MM.1S (cell line): ENCODE measurements at regions not wholly inside any gene's neighbourhood (a gene's known extent, or its start where the extent isn't known, plus 50 kb on each side); places are given as distances from the start of the nearest gene placed in this dataset.

Source experiments
- DNase-seq: peaks from one replicate; pipeline ENCODE4 v3.0.0-alpha.2; 2015
- H2AFZ ChIP-seq: fragments of 300-600 bp; sonication (generic); 2 replicates; pipeline ENCODE4 v1.6.0; 2016; ENCODE audit warnings: antibody characterized with exemption, low read length
- H3F3A ChIP-seq: fragments of 300-600 bp; sonication (generic); 2 replicates; pipeline ENCODE4 v1.6.1; 2016; ENCODE audit warnings: mild to moderate bottlenecking, antibody characterized with exemption, low read length, moderate library complexity, mixed read lengths; ENCODE audit not compliant: insufficient read depth
- H3K27ac ChIP-seq: fragments of 300-600 bp; sonication (generic); 2 replicates; pipeline ENCODE4 v1.5.1; 2016; ENCODE audit warnings: mild to moderate bottlenecking, low read length
- H3K27me3 ChIP-seq: fragments of 300-600 bp; sonication (generic); replicated peaks from 2 replicates; pipeline ENCODE4 v1.6.0; 2016; ENCODE audit warnings: low read length; ENCODE audit not compliant: insufficient read depth
- H3K36me3 ChIP-seq: fragments of 300-600 bp; sonication (generic); replicated peaks from 2 replicates; pipeline ENCODE4 v1.6.1; 2016; ENCODE audit warnings: mild to moderate bottlenecking, low read length, mixed read lengths; ENCODE audit not compliant: insufficient read depth
- H3K4me1 ChIP-seq: fragments of 300-600 bp; sonication (generic); 2 replicates; pipeline ENCODE4 v1.6.1; 2016; ENCODE audit warnings: low read length, mixed read lengths
- H3K4me2 ChIP-seq: fragments of 300-600 bp; sonication (generic); 2 replicates; pipeline ENCODE4 v1.6.0; 2016; ENCODE audit warnings: low read depth, low read length
- H3K4me3 ChIP-seq: fragments of 300-600 bp; sonication (generic); 2 replicates; pipeline ENCODE4 v1.5.1; 2016; ENCODE audit warnings: low read length, mixed read lengths
- H3K79me2 ChIP-seq: fragments of 300-600 bp; sonication (generic); 2 replicates; pipeline ENCODE4 v1.6.1; 2016; ENCODE audit warnings: mixed run types, low read length, mixed read lengths
- H3K9ac ChIP-seq: fragments of 300-600 bp; sonication (generic); 2 replicates; pipeline ENCODE4 v1.6.1; 2016; ENCODE audit warnings: low read length, mixed read lengths
- H3K9me2 ChIP-seq: fragments of 300-600 bp; sonication (generic); replicated peaks from 2 replicates; pipeline ENCODE4 v1.6.1; 2016; ENCODE audit warnings: mild to moderate bottlenecking, low read length, mixed read lengths; ENCODE audit not compliant: insufficient read depth
- H3K9me3 ChIP-seq: fragments of 300-600 bp; sonication (generic); replicated peaks from 2 replicates; pipeline ENCODE4 v1.6.1; 2016; ENCODE audit warnings: mild to moderate bottlenecking, low read length, mixed read lengths; ENCODE audit not compliant: insufficient read depth
- H4K20me1 ChIP-seq: fragments of 300-600 bp; sonication (generic); 2 replicates; pipeline ENCODE4 v1.6.1; 2016; ENCODE audit warnings: mild to moderate bottlenecking, low read length, moderate library complexity, mixed read lengths; ENCODE audit not compliant: insufficient read depth
- EZH2 ChIP-seq: fragments of 300-600 bp; sonication (generic); optimal IDR thresholded peaks from 2 replicates; pipeline ENCODE3; 2017; ENCODE audit warnings: low read depth, mild to moderate bottlenecking, antibody characterized with exemption, low read length, mixed read lengths
- EZH2phosphoT487 ChIP-seq: fragments of 300-600 bp; sonication (generic); IDR thresholded peaks from 2 replicates; pipeline ENCODE4 v1.6.1; 2018; ENCODE audit warnings: antibody characterized with exemption, low read length
- TF ChIP-seq, protein P1 (sequence below): fragments of 300-600 bp; sonication (generic); IDR thresholded peaks from 2 replicates; pipeline ENCODE4 v1.5.1; 2016; ENCODE audit warnings: antibody characterized with exemption, low read length, mixed read lengths

DNA sequence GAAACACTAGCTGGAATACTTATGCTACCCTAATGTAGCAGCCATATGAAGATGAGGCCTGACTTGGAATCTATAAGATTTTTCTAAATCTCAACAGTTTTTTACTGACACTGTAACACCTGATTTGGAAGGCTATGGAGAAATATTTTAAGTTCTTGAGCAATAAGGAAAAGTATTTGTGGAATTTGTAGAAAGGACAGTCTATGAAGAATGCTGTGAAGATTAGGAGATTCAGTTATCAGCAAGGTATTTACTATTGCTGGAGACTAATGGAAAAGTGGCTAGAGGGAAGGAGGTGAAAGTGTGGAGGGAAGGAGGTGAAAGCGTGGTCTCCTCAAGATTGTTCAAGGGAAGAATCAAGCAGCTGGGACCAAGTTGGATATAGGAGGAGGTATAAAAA is 190.0 kb upstream of the EMCN start:
- Histone ChIP-seq H3K27me3 (no peaks in the 10 kb centered on the region), H4K20me1 (no peaks in the 10 kb centered on the region), H3K9ac (no peak overlapping the region), H3K4me3 (no peak overlapping the region), H3K79me2 (no peaks in the 10 kb centered on the region), H3K9me3 (no peaks in the 10 kb centered on the region), H3F3A (no peaks in the 10 kb centered on the region), H3K4me1 (no peaks in the 10 kb centered on the region), H3K27ac (no peak overlapping the region), H2AFZ (no peak overlapping the region), H3K9me2 (no peaks in the 10 kb centered on the region), H3K36me3 (no peaks in the 10 kb centered on the region), H3K4me2 (no peak overlapping the region)
- DNase-seq = no peak
- TF ChIP-seq EZH2 = no peak
- no peak for TF ChIP-seq EZH2phosphoT487

DNA sequence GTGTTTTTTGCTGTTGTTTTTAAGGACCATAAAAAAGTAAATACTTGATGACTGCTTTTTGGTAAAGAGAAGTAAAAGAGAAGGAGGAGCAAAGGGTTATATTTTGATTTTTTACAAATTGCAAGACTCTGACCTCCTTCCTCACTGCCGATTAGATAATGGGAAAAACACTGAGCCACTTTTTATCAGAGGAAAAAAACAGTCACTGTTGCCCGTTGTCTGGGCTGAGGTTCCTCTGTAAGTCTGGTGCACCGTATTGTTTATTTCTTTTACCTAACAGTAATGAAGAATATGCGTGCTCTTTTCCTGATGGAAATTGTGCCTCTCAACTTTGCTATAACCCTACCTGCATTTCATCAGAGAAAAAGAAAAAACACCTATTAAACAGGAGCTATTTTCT is 178.7 kb upstream of the EMCN start:
- Histone ChIP-seq H3K36me3 (no peaks in the 10 kb centered on the region), H3K9ac (no peak overlapping the region), H2AFZ (no peak overlapping the region), H3K4me1 (no peaks in the 10 kb centered on the region), H3K9me3 (no peaks in the 10 kb centered on the region; the same call in 1 of the 2 replicates), H3K27ac (no peak overlapping the region), H3F3A (no peaks in the 10 kb centered on the region), H3K27me3 (no peaks in the 10 kb centered on the region), H3K79me2 (no peaks in the 10 kb centered on the region), H3K4me2 (no peak overlapping the region), H3K9me2 (no peaks in the 10 kb centered on the region), H3K4me3 (no peak overlapping the region), H4K20me1 (no peaks in the 10 kb centered on the region)
- TF ChIP-seq, protein P1, sequence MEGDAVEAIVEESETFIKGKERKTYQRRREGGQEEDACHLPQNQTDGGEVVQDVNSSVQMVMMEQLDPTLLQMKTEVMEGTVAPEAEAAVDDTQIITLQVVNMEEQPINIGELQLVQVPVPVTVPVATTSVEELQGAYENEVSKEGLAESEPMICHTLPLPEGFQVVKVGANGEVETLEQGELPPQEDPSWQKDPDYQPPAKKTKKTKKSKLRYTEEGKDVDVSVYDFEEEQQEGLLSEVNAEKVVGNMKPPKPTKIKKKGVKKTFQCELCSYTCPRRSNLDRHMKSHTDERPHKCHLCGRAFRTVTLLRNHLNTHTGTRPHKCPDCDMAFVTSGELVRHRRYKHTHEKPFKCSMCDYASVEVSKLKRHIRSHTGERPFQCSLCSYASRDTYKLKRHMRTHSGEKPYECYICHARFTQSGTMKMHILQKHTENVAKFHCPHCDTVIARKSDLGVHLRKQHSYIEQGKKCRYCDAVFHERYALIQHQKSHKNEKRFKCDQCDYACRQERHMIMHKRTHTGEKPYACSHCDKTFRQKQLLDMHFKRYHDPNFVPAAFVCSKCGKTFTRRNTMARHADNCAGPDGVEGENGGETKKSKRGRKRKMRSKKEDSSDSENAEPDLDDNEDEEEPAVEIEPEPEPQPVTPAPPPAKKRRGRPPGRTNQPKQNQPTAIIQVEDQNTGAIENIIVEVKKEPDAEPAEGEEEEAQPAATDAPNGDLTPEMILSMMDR = no peak
- TF ChIP-seq EZH2 (no peak), EZH2phosphoT487 (no peak)
- DNase-seq = no peak

DNA sequence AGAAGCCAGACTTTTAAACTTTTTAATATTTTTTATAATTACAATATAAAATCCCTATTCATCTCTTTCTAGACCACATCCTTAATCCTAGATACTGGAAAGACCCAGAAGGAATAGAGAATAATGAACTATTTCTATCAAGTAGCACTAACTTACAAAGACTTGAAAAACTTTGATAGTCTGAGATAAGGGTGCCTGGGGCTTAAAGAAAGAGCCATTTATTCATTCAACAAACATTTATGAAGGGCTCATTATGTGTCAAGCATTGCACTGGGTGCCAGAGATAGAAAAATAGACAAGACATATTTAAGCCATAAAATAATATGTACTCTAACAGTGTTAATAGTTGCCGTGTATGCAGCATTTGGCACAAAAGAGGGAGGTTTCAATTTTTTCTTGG is 178.0 kb upstream of the EMCN start:
- TF ChIP-seq, protein P1 = no peak
- TF ChIP-seq EZH2 = no peak
- TF ChIP-seq EZH2phosphoT487 = no peak
- Histone ChIP-seq H3F3A (no peaks in the 10 kb centered on the region), H3K4me3 (no peak overlapping the region), H2AFZ (no peak overlapping the region), H3K9ac (no peak overlapping the region), H3K36me3 (no peaks in the 10 kb centered on the region), H3K27ac (no peak overlapping the region), H3K4me1 (no peaks in the 10 kb centered on the region), H3K27me3 (no peaks in the 10 kb centered on the region), H3K79me2 (no peaks in the 10 kb centered on the region), H3K9me3 (no peaks in the 10 kb centered on the region; the same call in 1 of the 2 replicates), H3K4me2 (no peak overlapping the region), H3K9me2 (no peaks in the 10 kb centered on the region), H4K20me1 (no peaks in the 10 kb centered on the region)
- DNase-seq = no peak

DNA sequence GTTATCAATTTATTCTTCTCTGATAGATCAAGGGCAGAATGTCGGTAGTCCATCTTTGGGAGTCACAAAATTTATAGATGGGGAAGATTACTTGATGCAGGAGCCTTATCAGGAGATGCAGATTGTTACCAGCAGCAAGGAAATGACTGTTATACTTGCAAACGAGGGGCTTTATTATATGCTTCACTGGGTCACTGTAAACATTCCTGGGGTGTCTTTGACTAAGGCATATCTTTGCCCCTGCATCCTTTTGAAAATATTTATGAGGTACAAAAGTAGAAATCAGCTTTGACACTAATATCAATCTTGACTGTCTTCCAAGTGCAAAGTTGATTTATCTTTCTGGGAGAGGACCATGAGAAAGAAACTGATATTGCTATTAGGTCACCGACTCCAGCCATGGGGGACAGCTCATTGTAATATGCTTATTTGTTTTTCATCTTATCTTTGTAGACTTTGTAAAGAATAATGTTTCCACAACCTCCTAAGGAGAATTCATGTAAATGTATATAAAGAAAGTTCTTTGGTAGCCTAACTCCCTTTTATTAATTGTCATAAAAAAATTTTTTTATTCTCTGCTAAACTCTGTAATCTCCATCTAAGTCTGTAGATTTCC is 177.3 kb upstream of the EMCN start:
- Histone ChIP-seq H3K4me2 (no peak overlapping the region), H3F3A (no peaks in the 10 kb centered on the region), H3K9me2 (no peaks in the 10 kb centered on the region), H3K27ac (no peak overlapping the region), H3K9me3 (no peaks in the 10 kb centered on the region; the same call in 1 of the 2 replicates), H3K4me3 (no peak overlapping the region), H4K20me1 (no peaks in the 10 kb centered on the region), H3K36me3 (no peaks in the 10 kb centered on the region), H3K4me1 (no peaks in the 10 kb centered on the region), H3K27me3 (no peaks in the 10 kb centered on the region), H3K79me2 (no peaks in the 10 kb centered on the region), H2AFZ (no peak overlapping the region), H3K9ac (no peak overlapping the region)
- TF ChIP-seq, protein P1 = no peak
- TF ChIP-seq EZH2 (no peak), EZH2phosphoT487 (no peak)
- DNase-seq = no peak
